ENCODE measurements at regions not wholly inside any gene's neighbourhood (a gene's known extent, or its start where the extent isn't known, plus 50 kb on each side); places are given as distances from the start of the nearest gene placed in this dataset.

DNA sequence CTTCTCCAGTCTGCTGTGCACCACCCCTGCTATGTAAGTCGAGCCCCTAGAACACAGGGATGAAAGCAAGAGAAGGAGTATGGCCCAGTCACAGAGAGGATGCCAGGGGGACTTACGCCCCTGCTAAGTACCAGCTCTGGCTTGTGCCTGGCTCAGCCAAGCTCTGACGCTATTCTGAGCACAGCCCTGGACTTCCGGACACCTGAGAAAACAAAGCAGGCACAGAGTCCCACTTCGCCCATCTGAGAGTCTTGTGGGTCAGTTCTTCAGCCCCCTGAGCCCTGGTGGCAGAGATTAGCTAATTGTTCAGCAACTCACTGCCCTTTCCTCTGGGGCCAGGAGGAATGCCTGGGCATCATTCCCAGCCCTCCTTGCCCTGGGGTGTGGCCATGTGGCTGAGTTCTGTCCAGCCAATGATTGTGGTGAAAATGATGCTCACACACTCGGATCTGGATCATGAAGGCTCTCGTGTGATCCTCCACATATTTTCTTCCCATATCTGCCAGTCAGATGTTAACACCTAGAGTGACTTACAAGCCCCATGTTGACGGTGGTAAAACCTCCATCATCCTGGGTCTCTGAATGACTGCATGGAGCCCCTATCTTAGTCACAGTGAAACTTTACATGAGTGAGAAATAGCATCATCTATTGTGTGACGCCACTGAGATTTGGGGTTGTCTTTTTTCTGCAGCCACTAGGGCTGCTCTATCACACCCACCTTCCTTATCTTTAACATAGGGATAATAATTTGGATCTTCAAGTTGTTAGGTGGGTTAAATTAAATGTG, 105.7 kb downstream of the TPRA1 start:
- H3K4me3 Mint-ChIP-seq (ENCODE audit: unreplicated experiment) = peak overlapping the region; percentile 31
- H3K36me3 Mint-ChIP-seq (ENCODE audit: low read depth, unreplicated experiment) = no peaks in the 10 kb centered on the region
- H3K4me1 Mint-ChIP-seq (ENCODE audit: unreplicated experiment) = no peaks in the 10 kb centered on the region
- peak; percentile 1 for DNase-seq (ENCODE audit: low spot score)
- H3K9me3 Mint-ChIP-seq (ENCODE audit: unreplicated experiment) = no peaks in the 10 kb centered on the region
- no peak overlapping the region for H3K27ac Mint-ChIP-seq (ENCODE audit: unreplicated experiment)
- H3K27me3 Mint-ChIP-seq (ENCODE audit: unreplicated experiment) = peaks cover 6% of the 10 kb centered on the region
- TF ChIP-seq, protein P1, sequence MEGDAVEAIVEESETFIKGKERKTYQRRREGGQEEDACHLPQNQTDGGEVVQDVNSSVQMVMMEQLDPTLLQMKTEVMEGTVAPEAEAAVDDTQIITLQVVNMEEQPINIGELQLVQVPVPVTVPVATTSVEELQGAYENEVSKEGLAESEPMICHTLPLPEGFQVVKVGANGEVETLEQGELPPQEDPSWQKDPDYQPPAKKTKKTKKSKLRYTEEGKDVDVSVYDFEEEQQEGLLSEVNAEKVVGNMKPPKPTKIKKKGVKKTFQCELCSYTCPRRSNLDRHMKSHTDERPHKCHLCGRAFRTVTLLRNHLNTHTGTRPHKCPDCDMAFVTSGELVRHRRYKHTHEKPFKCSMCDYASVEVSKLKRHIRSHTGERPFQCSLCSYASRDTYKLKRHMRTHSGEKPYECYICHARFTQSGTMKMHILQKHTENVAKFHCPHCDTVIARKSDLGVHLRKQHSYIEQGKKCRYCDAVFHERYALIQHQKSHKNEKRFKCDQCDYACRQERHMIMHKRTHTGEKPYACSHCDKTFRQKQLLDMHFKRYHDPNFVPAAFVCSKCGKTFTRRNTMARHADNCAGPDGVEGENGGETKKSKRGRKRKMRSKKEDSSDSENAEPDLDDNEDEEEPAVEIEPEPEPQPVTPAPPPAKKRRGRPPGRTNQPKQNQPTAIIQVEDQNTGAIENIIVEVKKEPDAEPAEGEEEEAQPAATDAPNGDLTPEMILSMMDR (IDR thresholded peaks at IDR 0.05; ENCODE audit: unreplicated experiment) = no peak

DNA sequence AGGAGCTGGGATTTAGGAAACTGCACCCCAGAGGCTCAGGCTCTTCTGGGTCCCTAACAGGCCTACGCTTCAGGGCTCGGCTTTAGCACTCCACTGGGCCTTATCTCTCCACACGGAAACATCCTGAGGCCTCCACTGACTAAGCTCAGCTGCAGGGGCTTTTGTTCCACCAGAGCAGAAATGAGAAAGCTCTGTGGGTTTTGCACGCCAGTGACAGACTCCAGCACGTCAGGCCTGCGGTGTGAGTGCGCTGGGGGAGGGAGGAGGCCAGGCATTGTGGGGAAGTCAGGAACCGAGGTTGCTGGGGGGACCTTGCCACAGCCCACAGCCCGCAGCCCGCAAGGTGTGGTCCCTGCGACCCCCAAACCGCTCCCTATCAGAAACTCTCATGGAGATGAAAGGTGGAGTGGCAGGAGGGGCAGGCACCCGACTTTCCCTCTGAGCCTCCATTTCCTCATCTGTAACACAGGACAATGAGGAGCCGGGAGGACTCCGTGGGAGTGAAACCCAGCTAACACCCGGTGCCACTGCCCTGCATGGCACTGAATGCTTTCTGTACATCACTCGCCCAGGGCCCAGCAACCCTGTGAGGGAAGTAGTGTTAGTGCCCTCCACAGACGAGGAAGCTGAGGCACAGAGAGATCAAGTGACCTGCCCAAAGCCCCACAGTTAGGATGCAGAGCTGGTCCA, 106.5 kb downstream of the TPRA1 start:
- no peak overlapping the region for H3K4me3 Mint-ChIP-seq (ENCODE audit: unreplicated experiment)
- no peaks in the 10 kb centered on the region for H3K9me3 Mint-ChIP-seq (ENCODE audit: unreplicated experiment)
- peaks cover 6% of the 10 kb centered on the region for H3K27me3 Mint-ChIP-seq (ENCODE audit: unreplicated experiment)
- DNase-seq (ENCODE audit: low spot score) = no peak
- H3K36me3 Mint-ChIP-seq (ENCODE audit: low read depth, unreplicated experiment) = no peaks in the 10 kb centered on the region
- TF ChIP-seq, protein P1 (IDR thresholded peaks at IDR 0.05; ENCODE audit: unreplicated experiment) = no peak
- H3K4me1 Mint-ChIP-seq (ENCODE audit: unreplicated experiment) = no peaks in the 10 kb centered on the region
- H3K27ac Mint-ChIP-seq (ENCODE audit: unreplicated experiment) = no peak overlapping the region

DNA sequence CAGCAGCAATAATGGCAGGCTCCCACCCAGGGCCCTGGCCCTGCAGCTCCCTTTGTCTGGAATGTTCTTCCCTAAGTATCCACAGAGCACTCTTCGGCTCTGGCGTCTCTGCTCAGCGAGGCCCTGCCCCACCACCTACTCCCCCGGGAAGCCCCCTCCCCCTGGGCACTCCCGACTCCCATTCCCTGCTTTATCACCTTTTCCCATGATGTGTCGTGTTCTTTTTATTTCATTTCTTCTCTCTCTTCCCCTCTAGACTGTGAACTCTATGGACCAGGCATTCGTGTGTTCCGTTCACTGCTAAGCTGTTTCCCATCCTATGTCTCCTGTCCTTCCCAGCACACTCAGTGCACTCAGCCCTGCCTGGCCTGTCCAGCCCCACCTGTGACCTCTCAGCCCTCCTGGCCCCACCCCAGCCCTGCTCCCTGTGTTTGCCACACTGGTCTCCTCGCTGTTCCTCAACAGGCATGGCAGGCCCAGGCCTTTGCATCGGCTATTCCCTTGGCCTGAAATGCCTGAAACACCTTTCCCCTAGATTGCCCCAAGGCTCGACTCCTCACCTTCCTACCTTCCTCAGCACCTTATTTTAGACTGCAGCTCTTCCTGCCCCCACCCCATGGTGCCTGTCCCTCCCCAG, 107.4 kb downstream of the TPRA1 start:
- H3K27me3 Mint-ChIP-seq (ENCODE audit: unreplicated experiment) = peaks cover 6% of the 10 kb centered on the region
- no peak for DNase-seq (ENCODE audit: low spot score)
- TF ChIP-seq, protein P1 (IDR thresholded peaks at IDR 0.05; ENCODE audit: unreplicated experiment) = no peak
- H3K9me3 Mint-ChIP-seq (ENCODE audit: unreplicated experiment) = no peaks in the 10 kb centered on the region
- H3K27ac Mint-ChIP-seq (ENCODE audit: unreplicated experiment) = no peak overlapping the region
- no peaks in the 10 kb centered on the region for H3K36me3 Mint-ChIP-seq (ENCODE audit: low read depth, unreplicated experiment)
- H3K4me3 Mint-ChIP-seq (ENCODE audit: unreplicated experiment) = no peak overlapping the region
- H3K4me1 Mint-ChIP-seq (ENCODE audit: unreplicated experiment) = no peaks in the 10 kb centered on the region

DNA sequence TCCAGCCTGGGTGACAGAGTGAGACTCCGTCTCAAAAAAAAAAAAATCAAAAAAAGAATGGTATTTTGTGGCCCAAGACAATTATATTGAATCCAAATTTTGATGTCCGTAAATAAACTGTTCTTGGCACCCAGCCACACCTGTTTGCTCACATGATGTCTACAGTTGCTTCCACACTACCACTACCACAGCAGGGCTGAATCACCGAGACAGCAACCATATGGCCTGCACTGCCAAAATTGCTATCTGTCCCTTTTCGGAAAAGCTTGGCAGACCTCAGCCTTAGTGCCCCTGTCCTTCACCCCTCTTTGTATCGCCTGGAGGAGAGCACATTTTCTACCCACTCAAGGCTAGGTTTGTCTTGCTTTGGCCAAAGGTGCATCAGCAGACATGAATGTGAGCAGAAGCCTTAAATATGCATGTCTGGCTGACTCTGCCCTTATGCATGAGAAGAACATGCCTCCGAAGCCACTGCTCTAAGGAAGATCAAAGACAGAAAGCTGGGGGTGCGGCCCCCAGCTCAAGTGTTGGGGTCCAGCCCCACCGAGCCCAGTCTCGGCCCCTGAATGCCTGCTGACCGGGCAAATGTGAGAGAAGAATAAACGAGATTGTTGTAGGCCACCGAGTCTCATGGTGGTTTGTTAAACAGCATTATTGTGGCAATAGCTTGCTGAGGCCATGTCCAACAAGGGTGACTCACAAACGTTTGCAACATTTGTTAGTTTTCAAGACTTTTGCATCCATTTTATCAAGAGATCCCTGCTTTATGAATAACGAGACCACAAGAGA, 108.1 kb downstream of the TPRA1 start:
- no peaks in the 10 kb centered on the region for H3K9me3 Mint-ChIP-seq (ENCODE audit: unreplicated experiment)
- TF ChIP-seq, protein P1 (IDR thresholded peaks at IDR 0.05; ENCODE audit: unreplicated experiment) = no peak
- peaks cover 6% of the 10 kb centered on the region for H3K27me3 Mint-ChIP-seq (ENCODE audit: unreplicated experiment)
- H3K36me3 Mint-ChIP-seq (ENCODE audit: low read depth, unreplicated experiment) = no peaks in the 10 kb centered on the region
- no peak for DNase-seq (ENCODE audit: low spot score)
- no peak overlapping the region for H3K27ac Mint-ChIP-seq (ENCODE audit: unreplicated experiment)
- H3K4me1 Mint-ChIP-seq (ENCODE audit: unreplicated experiment) = no peaks in the 10 kb centered on the region
- H3K4me3 Mint-ChIP-seq (ENCODE audit: unreplicated experiment) = no peak overlapping the region

All from endothelial cell (in vitro differentiated cells).